MM.1S (cell line): ENCODE measurements at regions not wholly inside any gene's neighbourhood (a gene's known extent, or its start where the extent isn't known, plus 50 kb on each side); places are given as distances from the start of the nearest gene placed in this dataset.

Source experiments
- CTCF ChIP-seq: fragments of 300-600 bp; sonication (generic); IDR thresholded peaks from 2 replicates; pipeline ENCODE4 v1.5.1; 2016; ENCODE audit warnings: antibody characterized with exemption, low read length, mixed read lengths
- EZH2 ChIP-seq: fragments of 300-600 bp; sonication (generic); optimal IDR thresholded peaks from 2 replicates; pipeline ENCODE3; 2017; ENCODE audit warnings: low read depth, mild to moderate bottlenecking, antibody characterized with exemption, low read length, mixed read lengths

GRCh38 chr18:73043611-73044010 lies 175.8 kb upstream of the NETO1 start:
- no peak for TF ChIP-seq CTCF
- no peak for TF ChIP-seq EZH2
